SU-DHL-6 (cell line): ENCODE measurements at regions not wholly inside any gene's neighbourhood (a gene's known extent, or its start where the extent isn't known, plus 50 kb on each side); places are given as distances from the start of the nearest gene placed in this dataset.

Experiments
- H2AFZ ChIP-seq: fragments of 200-600 bp; sonication (generic); 2 replicates; pipeline ENCODE4 v1.6.1; 2014; ENCODE audit warnings: low read depth, mild to moderate bottlenecking, moderate library complexity, mixed read lengths, antibody characterized with exemption, low read length; ENCODE audit not compliant: severe bottlenecking
- H3F3A ChIP-seq: fragments of 200-600 bp; shearing (Covaris generic); 2 replicates; pipeline ENCODE4 v1.6.0; 2016; ENCODE audit warnings: antibody characterized with exemption, mild to moderate bottlenecking; ENCODE audit not compliant: insufficient read depth
- H3K27ac ChIP-seq: fragments of 200-600 bp; sonication (generic); 2 replicates; pipeline ENCODE4 v1.5.1; 2016; ENCODE audit warnings: low read depth, mild to moderate bottlenecking, low read length, moderate library complexity, mixed read lengths
- H3K27me3 ChIP-seq: fragments of 200-600 bp; sonication (generic), shearing (Covaris generic); 2 replicates; pipeline ENCODE4 v1.6.0; 2014; ENCODE audit warnings: mild to moderate bottlenecking, low read length
- H3K36me3 ChIP-seq: fragments of 200-600 bp; sonication (generic); 2 replicates; pipeline ENCODE4 v1.6.1; 2014; ENCODE audit warnings: mild to moderate bottlenecking, low read length, mixed read lengths
- H3K4me2 ChIP-seq: fragments of 300-600, 200-600 bp; shearing (Covaris generic), sonication (generic); 2 replicates; pipeline ENCODE4 v1.6.0; 2014; ENCODE audit warnings: low read length, low read depth, mild to moderate bottlenecking; ENCODE audit not compliant: poor library complexity, severe bottlenecking
- H3K4me3 ChIP-seq: fragments of 200-600 bp; sonication (generic); 2 replicates; pipeline ENCODE4 v1.5.1; 2014; ENCODE audit warnings: antibody characterized with exemption, low read length, mild to moderate bottlenecking, mixed read lengths; ENCODE audit not compliant: insufficient read depth, poor library complexity, severe bottlenecking
- H3K79me2 ChIP-seq: fragments of 200-600 bp; sonication (generic); 2 replicates; pipeline ENCODE4 v1.6.1; 2014; ENCODE audit warnings: mild to moderate bottlenecking, low read length, moderate library complexity; ENCODE audit not compliant: insufficient read depth
- H3K9ac ChIP-seq: fragments of 200-600 bp; sonication (generic); 2 replicates; pipeline ENCODE4 v1.7.0; 2014; ENCODE audit warnings: mild to moderate bottlenecking, low read length
- H3K9me2 ChIP-seq: fragments of 200-600 bp; sonication (generic); replicated peaks from 2 replicates; pipeline ENCODE4 v1.6.1; 2014; ENCODE audit warnings: low read length; ENCODE audit not compliant: insufficient read depth
- H3K9me3 ChIP-seq: fragments of 200-600 bp; sonication (generic); 2 replicates; pipeline ENCODE4 v1.6.1; 2014; ENCODE audit warnings: low read length, mixed read lengths; ENCODE audit not compliant: insufficient read depth
- H4K20me1 ChIP-seq: fragments of 200-600 bp; sonication (generic); 2 replicates; pipeline ENCODE4 v1.6.1; 2014; ENCODE audit warnings: low read depth, mild to moderate bottlenecking, antibody characterized with exemption, low read length, moderate library complexity, mixed read lengths
- CTCF ChIP-seq: fragments of 200-600 bp; sonication (generic); IDR thresholded peaks from one replicate; pipeline ENCODE4 v1.5.1; 2017; ENCODE audit warnings: antibody characterized with exemption, mild to moderate bottlenecking, low read length, moderate library complexity; ENCODE audit not compliant: insufficient read depth, poor library complexity, severe bottlenecking
- EZH2phosphoT487 ChIP-seq: fragments of 200-600 bp; sonication (generic), shearing (Covaris generic); conservative IDR thresholded peaks from 2 replicates; pipeline ENCODE4 v1.6.1; 2018; ENCODE audit warnings: mild to moderate bottlenecking, antibody characterized with exemption, low read length, moderate library complexity, mixed read lengths

- Histone ChIP-seq H3K36me3 (no peaks in the 10 kb centered on the region), H3K4me3 (no peak overlapping the region), H3K4me2 (no peak overlapping the region), H2AFZ (no peak overlapping the region), H4K20me1 (no peaks in the 10 kb centered on the region), H3K9me3 (no peaks in the 10 kb centered on the region), H3K27ac (no peak overlapping the region), H3F3A (no peaks in the 10 kb centered on the region), H3K9ac (no peak overlapping the region), H3K79me2 (no peaks in the 10 kb centered on the region), H3K9me2 (no peaks in the 10 kb centered on the region), H3K27me3 (no peaks in the 10 kb centered on the region)
- no peak for TF ChIP-seq CTCF
- no peak for TF ChIP-seq EZH2phosphoT487
Measured at GRCh38 chr11:45386972-45387371, 100.8 kb upstream of the SYT13 start.

GRCh38 chr11:45385844-45386243, 99.7 kb upstream of the SYT13 start:
- no peak for TF ChIP-seq EZH2phosphoT487
- TF ChIP-seq CTCF: no peak
- Histone ChIP-seq H3K9me2 (no peaks in the 10 kb centered on the region), H3K27ac (no peak overlapping the region), H3K9me3 (no peaks in the 10 kb centered on the region), H3F3A (no peaks in the 10 kb centered on the region), H3K9ac (no peak overlapping the region), H2AFZ (no peak overlapping the region), H3K36me3 (no peaks in the 10 kb centered on the region), H3K4me3 (no peak overlapping the region), H3K79me2 (no peaks in the 10 kb centered on the region), H3K4me2 (no peak overlapping the region), H4K20me1 (no peaks in the 10 kb centered on the region), H3K27me3 (no peaks in the 10 kb centered on the region)

GRCh38 chr11:45385423-45385822, 99.3 kb upstream of the SYT13 start:
- H3K9me3 ChIP-seq: no peaks in the 10 kb centered on the region
- H3K27me3 ChIP-seq: no peaks in the 10 kb centered on the region
- H3K9ac ChIP-seq: no peak overlapping the region

More at GRCh38 chr11:45385423-45385822, 99.3 kb upstream of the SYT13 start:
- H2AFZ ChIP-seq: no peak overlapping the region
- no peaks in the 10 kb centered on the region for H3K79me2 ChIP-seq
- no peak for TF ChIP-seq EZH2phosphoT487
- no peak for TF ChIP-seq CTCF
- no peak overlapping the region for H3K27ac ChIP-seq
- no peak overlapping the region for H3K4me3 ChIP-seq
- no peak overlapping the region for H3K4me2 ChIP-seq
- no peaks in the 10 kb centered on the region for H3F3A ChIP-seq
- H3K9me2 ChIP-seq: no peaks in the 10 kb centered on the region
- no peaks in the 10 kb centered on the region for H3K36me3 ChIP-seq
- H4K20me1 ChIP-seq: no peaks in the 10 kb centered on the region
